ENCODE measurements at regions not wholly inside any gene's neighbourhood (a gene's known extent, or its start where the extent isn't known, plus 50 kb on each side); places are given as distances from the start of the nearest gene placed in this dataset.
A peak's percentile ranks its signal among the peaks of the same experiment; 100 is the strongest.

GRCh38 chr6:95364016-95364604 is 213.2 kb upstream of the MANEA start:
- DNase-seq = no peak

- DNase-seq = no peak
These were observed 211.9 kb upstream of the MANEA start for GRCh38 chr6:95365454-95365853.

DNA sequence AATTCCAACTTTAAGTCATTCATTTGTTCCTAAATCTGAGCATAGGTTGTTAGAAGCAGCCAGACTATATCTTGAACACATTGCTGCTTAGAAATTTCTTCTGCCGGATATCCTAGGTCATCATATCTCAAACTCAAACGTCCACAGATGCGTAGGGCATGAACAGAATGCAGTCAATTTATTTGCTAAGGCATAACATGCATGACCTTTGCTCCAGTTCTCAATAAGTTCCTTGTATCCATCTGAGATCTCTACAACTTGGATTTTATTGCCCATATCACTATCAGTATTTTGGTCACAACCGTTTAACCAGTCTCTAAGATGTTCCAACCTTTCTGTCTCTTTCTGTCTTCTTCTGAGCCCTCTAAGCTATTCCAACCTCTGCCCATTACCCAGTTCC is 210.9 kb upstream of the MANEA start:
- no peak for DNase-seq

GRCh38 chr6:95383878-95384277 is 193.5 kb upstream of the MANEA start:
- DNase-seq = no peak

DNA sequence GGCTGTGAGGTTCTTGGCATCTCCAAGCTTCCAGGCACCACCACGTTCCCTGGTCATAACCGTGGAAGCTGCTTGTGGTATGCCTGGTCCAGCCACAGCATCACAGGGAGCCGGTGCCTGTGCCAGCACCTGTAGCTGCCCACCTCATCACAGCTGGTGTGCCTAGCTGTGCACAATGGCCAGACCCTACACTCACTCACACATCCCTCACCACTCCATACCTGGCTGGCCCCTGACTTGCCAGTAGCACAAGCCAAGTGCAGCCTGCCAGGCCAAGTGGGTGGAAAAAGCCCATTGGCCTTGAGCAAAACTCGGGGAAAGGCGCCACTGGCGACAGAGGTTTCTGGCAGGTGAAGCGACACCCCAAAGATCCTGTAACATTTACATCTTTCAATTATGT is 192.3 kb upstream of the MANEA start:
- no peak for DNase-seq

DNA sequence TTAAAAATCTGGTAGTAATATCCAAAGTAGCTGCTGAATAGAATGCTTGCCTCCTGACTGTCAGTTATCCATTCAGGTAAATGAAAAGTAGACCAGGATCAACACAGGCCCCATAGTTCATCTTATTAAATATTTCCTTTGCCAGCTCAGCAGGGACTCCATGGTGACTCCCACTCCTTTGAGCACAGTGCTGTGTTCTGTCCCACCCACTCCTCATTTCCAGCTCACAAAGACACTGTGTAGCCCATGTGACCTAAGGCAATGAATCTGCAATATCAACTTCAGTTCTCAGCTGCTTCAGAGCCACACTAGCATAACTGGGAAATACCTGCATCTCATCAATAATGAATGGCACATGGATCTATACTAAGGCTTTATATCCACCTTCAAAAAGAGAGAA is 189.5 kb upstream of the MANEA start:
- DNase-seq = no peak

DNA sequence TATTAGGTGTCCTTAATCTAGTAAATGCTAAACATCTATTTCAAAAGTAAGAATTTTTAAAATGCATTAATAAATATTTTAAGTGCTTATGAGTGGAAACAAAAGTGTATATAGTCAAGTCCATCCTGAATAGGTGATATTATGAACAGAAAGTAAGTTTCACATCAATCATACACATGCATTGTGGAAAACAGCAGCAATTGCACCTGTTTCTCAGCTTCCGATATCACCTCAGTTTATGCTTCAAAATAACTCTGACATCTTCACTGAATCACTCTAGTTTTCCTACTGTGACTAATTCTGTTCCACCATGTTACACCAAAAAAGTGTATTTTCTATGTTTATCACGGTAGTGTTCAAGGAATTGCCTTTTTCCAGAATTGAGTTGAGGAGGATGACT is 172.6 kb upstream of the MANEA start:
- no peak for DNase-seq

GRCh38 chr6:95408111-95408510 is 169.2 kb upstream of the MANEA start:
- no peak for DNase-seq

DNA sequence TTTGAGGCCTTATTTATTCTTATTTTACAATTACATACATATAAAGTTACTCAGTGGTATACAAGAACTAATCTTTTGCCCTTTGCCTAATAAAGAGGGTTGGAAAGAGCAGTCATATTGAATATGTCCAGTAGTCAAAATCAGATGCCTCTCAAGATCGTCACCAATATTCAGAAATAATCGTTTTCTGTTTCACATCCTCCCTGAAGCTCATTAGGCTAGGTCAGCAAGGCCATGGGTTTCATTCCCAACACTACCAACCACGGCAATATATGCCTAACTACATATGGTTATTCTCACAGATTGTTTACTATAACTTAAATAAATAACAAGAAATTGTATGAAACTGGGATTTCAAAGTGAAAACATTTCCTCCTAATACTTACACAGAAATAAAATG is 167.2 kb upstream of the MANEA start:
- no peak for DNase-seq

GRCh38 chr6:95413789-95414188 is 163.5 kb upstream of the MANEA start:
- DNase-seq = no peak

GRCh38 chr6:95417856-95418255 is 159.5 kb upstream of the MANEA start:
- no peak for DNase-seq

DNA sequence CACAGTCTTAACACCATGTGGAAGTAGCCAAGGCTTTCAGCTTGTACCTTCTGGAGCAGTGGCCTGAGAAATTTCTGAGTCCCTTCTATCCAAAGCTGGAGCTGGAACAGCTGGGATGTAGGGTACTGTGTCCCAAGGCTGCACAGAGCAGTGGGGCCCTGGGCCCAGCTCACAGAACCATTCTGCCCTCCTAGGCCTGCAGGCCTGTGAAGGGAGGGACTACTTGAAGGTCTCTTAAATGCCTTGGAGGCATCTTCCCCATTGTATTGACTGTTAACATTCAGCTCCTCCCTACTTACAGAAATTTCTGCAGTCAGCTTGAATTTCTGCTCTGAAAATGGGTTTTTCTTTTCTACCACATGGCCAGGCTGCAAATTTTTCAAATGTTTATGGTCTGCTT is 156.5 kb upstream of the MANEA start:
- no peak for DNase-seq

GRCh38 chr6:95423331-95423730 is 154.0 kb upstream of the MANEA start:
- no peak for DNase-seq

GRCh38 chr6:95431637-95432228 is 145.6 kb upstream of the MANEA start:
- DNase-seq = peak; percentile 6

DNA sequence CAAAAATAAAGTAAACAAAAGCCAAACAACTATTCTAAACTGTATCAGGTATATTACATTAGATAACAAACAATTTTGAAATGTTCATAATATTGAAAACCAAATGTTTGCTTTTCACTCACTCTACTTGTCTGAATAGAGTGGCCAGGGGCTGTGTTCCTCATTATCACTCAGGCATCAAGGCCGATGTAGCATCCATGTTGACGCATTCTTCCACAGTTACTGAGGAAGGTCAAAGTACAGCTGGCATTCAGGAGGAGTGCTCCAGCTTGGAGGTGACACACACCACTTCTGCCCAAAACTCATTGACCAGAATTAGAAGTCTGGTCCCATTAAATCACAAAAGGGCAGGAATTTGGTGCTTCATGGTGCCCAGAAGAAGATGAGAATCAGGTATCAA is 137.6 kb upstream of the MANEA start:
- no peak for DNase-seq

DNA sequence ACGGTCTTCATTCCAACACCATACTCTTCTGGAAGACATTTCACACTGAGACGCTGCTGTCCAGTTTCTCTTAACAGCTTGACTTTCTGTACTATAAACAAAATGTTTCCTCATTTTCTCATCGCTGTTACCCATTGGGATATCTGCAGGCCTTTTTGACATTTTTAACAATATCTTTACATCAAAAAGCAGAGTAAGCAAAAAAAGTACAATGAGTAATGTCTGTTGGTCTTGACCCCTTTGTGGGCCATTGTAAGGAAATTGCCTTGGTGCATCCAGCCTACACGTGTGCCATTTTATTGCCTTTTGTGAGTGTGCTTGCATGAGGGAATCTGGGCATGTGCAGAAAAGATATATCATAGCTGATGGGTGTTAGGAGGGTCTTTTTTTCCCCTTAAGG is 129.1 kb upstream of the MANEA start:
- no peak for DNase-seq

- DNase-seq = no peak
These were observed 107.8 kb upstream of the MANEA start for GRCh38 chr6:95469511-95469910.

- no peak for DNase-seq
These were observed 98.4 kb upstream of the MANEA start for GRCh38 chr6:95478941-95479340.

- no peak for DNase-seq
These were observed 89.5 kb upstream of the MANEA start for GRCh38 chr6:95487817-95488216.

DNA sequence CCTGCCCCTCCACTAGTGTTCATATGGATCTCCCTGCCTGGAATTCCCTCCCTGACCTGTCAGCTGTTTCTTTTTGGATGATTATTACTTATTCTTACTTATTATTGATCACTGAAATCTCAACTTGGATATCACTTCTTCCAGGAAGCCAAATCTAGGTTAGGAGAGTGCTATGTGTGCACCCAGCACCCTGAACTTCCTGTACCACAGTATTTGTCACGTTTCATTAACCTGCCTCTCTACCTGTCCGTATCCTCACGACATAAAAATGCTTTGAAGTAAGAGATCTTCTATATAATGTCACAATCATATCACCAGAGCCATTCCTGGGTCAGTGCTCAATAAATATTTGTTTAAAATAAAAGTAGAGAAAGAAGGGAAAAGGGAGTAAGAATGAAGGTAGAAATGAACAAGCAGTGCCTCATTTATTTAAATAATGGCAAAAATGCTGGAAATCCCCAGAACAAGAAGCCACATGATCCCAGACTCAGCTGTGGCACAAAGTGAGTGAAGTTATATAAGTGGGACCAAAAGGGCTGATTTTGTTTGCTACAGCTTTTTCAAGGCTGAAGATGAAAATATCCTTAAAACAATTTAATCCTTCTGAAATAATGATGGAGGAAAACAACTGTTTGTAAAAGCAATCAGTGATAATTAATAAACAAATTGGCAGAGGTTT is 88.0 kb upstream of the MANEA start:
- no peak for DNase-seq

DNA sequence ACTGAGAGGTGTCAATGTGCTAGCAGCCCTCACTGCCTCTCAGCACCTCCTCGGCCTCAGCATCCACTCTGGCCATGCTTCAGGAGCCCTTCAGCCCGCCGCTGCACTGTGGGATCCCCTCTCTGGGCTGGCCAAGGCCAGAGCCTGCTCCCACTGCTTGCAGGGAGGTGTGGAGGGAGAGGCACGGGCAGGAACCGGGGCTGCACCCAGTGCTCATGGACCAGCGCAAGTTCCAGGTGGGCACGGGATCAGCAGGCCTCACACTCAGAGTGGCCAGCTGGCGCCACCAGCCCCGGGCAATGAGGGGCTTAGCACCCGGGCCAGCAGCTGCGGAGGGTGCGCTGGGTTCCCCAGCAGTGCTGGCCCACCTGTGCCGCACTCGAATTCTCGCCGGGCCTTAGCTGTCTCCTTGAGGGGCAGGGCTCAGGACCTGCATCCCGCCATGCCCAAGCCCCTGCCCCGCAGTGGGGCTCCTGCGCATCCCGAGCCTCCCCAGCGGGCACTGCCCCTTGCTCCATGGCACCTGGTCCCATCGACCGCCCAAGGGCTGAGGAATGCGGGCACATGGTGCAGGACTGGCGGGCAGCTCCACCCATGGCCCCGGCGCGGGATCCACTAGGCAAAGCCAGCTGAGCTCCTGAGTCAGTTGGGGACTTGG is 80.4 kb upstream of the MANEA start:
- no peak for DNase-seq

- no peak for DNase-seq
These were observed 76.1 kb upstream of the MANEA start for GRCh38 chr6:95501032-95501904.

- DNase-seq = no peak
These were observed 73.8 kb upstream of the MANEA start for GRCh38 chr6:95503568-95503967.

Data from activated gamma-delta T cell treated with Interleukin-2 at 50 U/mL for 16 hours (primary cell).